GM18867 (cell line): ENCODE measurements at regions not wholly inside any gene's neighbourhood (a gene's known extent, or its start where the extent isn't known, plus 50 kb on each side); places are given as distances from the start of the nearest gene placed in this dataset.

Experiments
- ATAC-seq: cut with Tn5 transposase; IDR thresholded peaks from one replicate; pipeline ENCODE4 v1.9.1; 2021; ENCODE audit warnings: mild to moderate bottlenecking, moderate library complexity; ENCODE audit not compliant: unreplicated experiment

DNA sequence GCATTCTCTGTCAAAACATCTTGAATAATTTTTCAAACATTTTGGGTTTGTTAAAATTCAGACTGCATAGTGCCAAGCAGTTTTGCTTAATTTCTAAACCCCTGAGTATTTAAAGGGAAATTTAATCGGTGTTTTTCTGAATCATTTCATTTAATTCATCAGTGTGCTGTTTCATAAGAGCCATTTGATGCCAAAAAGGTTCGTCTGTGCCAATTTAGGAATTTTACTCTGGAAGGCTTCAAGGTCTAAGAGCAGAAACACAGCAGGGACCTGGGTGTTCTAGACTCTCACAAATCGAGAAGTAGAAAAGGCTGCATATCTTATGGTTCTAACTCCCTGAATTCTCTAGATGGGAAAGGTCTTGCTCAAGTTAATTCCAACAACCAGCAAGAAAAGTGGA is 311.9 kb upstream of the NT5C1B start:
- no peak for ATAC-seq

DNA sequence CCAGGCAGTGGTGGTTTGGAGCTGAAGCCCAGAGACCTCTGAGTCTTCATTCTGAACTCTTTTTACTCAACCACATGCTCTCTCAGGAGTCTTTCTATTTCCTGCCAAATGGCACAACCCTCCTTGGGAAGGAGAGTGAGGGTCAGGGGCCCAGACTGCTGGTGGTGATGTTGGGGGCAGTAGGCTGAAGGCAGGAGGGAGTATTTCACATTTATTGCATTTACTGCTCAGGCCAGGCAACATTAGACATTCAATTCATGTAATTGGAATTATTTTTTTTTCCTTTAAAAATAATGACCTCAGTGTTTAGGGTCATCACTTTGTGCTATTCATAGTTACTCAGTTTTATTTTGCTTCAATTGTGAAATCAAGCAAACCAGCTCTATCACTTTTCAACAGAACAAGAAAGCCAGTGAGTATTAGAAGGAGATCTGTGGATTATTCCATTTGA is 311.3 kb upstream of the NT5C1B start:
- ATAC-seq = no peak

- ATAC-seq = no peak
Measured at GRCh38 chr2:18899725-18900124, 310.4 kb upstream of the NT5C1B start.

GRCh38 chr2:18898271-18898670 is 308.9 kb upstream of the NT5C1B start:
- no peak for ATAC-seq

DNA sequence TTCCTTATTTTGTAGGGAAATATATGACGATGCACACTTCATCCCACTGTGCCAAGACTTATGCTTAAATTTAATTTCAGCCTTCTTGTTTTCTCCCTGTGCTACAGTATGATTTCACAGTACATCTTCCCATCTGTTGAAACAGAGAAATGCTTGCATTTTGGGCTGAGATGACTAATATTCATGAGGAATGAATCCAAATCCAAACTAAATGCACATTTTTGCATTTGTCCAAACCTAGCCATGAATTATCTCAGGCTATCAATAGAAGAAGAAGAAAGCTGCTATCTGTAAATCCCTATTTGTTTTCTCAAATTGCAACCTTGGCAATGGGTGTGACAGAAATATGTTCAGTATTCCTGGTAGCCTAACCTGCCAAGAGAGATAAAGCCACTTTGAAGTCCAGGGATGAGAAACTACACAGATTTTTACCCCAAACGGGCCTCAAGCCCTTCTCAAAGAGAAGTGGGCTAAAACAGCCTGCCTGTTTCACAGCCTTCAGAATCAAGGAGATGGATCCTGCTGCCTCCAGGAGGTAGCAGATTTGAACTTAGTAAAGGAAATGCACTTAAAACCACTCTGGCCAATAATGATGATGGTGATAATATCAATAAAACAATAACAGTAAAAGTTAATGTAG is 306.9 kb upstream of the NT5C1B start:
- ATAC-seq = no peak

DNA sequence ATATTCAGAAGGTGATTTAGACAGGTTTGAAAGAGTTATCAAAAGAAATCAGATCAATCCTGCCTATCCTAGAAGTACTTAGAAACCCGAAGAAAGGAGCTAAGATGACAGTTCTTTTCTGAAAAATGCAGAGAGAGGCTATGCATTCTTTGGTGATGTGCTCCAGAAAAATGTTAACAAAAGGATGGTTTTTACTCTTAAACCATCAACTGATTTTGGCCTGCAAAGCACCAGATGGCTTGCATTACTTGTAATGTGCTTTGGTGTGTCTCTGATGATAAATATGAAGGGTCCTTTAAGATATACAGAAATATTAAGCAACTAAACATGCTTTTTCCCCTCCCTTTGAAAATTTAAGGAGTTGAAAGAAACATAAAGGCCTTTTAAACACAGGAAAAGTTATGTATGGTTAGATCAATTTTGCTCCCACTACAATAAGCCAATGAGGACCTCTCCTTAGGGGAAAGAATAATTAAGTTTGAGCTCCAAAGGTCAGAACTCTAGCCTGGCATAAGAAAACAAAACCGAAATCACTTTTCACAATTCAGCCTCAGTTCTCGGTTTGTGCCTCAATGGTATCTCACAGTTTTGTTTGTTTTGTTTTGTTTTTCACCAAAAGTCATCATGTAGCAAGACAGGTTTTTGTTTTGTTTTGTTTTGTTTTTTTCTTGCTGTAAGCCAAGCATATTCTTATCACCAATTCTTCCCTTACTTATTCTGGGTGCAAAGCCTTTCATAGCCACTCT is 302.4 kb upstream of the NT5C1B start:
- peak; percentile 80 for ATAC-seq

- no peak for ATAC-seq
Measured at GRCh38 chr2:18889565-18890332, 300.4 kb upstream of the NT5C1B start.

DNA sequence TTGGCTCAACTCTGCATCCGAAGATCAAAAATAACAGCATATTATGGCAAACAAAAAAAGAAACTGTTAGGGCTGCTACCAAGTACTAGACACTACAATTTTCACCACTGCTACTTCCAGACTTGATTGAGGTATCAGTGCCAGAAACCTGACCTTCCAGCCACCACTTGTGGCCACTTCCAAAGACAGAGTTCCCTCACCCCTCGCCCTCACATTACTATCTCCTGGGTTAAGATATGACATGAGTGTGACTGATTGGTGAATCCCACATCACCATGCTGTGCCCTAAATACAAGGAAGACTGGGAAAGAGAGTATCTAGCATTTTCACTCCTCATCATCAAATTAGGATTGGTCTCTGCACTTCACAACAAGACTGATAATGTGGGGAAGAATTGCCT is 296.1 kb upstream of the NT5C1B start:
- ATAC-seq = no peak

DNA sequence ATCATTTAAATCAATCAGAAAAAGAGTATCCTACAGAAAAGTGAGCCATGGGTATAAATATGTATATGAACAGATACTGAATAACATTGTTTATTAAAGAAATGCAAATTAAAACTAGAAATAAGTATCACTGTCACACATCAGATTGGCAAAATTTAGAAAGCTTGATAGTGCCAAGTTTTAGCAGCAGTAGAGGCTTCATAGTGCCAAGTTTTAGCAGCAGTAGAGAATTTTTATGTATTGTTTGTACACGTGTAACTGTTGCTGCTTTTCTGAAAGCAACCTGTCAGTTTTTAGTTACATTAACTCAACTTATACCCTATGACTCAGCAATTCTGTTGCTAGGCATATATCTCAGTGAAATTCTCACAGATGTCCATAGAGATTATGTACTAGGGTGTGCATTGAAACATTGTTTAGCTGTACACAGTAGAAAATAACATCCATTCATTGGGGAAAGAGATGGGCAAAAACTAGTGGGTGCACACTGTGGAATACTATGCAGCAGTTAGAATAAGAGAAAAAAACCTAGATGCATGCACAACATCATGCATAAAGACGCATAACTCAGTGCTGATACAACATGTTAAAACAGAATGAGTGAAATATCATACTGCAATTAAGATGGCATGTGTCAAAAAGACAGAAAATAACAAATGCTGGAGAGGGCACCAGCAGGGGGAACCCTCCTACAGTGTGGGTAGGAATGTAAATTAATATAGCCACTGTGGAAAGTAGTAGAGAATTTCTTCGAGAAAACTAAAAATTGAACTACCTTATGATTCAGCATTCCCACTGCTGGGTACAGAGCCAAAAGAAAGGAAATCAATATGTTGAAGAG is 294.5 kb upstream of the NT5C1B start:
- ATAC-seq = peak; percentile 52

DNA sequence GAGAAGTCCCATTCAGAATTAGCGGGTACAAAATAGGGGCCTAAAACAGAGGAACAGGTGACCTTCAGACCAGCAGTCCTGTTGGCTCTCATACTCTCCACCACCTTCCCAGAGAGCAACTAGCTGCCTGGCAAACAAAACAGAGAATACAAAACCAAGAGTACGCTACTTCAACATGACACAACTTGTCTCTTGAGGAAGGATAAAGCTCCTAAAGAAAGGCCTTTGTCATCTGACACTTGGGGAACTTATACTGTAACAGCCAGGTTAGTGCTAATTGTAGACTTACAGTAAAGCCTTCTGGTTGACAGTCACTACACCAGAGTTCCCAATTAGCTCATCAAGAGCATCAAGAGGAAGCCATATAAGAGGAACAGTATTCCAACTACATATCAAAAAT is 282.1 kb upstream of the NT5C1B start:
- ATAC-seq = no peak

DNA sequence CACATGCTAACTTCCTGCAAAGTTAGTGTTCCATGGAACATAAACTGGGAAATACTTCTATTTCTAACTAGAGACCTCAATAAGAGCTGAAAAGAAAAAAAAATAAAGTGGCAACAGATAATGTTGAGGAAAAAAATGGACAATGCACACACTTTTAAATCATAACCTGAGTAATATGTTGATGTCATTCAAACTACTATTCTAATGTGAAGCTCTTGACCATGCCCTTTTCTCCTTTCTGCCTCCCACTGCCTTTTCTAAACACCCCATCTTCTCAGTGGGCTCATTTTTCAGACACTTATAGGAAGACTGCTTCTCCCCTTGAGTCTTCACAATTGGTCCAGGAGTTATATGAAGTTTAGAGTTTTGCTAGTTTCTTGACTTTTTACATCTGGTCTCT is 280.9 kb upstream of the NT5C1B start:
- ATAC-seq = no peak

- ATAC-seq = no peak
Measured at GRCh38 chr2:18861951-18862350, 272.6 kb upstream of the NT5C1B start.

DNA sequence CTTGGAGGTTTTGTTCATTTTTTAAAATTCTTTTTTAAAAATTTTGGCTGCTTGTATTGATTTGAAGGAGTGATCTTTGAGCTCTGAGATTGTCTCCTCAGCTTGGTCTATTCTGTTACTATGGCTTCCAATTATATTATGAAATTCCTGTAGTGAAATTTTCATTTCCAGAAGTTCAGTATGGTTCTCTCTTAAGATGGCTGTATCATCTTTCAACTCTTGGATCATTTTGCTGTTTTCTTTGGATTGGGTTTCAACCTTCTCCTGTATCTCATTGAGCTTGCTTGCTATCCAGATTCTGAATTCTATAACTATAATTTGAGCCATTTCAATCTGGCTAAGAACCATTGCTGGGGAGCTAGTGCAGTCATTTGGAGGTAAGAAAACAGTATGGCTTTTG is 270.8 kb upstream of the NT5C1B start:
- no peak for ATAC-seq

DNA sequence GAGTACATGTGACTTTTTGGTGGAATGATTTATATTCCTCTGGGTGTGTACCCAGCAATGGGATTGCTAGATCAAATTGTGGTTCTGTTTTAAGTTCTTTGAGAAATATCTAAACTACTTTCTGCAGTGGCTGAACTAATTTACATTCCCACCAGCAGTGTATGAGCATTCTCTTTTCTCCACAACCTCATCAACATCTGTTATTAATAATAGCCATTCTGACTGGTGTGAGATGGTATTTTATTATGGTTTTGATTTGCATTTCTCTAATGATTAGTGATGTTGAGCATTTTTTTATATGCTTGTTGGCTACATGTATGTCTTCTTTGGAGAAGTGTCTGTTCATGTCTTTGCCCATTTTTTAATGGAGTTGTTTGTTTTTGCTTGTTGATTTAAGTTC is 267.4 kb upstream of the NT5C1B start:
- no peak for ATAC-seq

DNA sequence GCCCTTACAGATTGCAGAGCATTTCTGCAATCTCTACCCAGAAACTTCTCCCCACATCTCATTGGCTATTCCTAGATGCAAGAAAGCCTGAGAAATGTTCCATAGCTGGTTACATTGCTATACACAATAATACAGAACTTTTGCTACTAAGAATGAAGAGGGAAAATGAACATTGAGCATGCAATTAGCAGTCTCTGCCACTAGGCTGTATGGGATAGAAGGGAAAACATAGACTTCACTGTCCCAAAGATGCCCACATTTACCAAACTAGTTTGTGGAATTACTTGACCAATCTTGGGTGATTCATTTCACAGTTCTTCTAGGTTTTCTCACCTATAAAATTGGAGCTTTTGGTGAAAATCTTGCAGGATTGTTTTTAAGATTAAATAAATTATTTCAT is 265.7 kb upstream of the NT5C1B start:
- ATAC-seq = peak; percentile 21

- peak; percentile 96 for ATAC-seq
Measured at GRCh38 chr2:18849841-18850578, 260.6 kb upstream of the NT5C1B start.

DNA sequence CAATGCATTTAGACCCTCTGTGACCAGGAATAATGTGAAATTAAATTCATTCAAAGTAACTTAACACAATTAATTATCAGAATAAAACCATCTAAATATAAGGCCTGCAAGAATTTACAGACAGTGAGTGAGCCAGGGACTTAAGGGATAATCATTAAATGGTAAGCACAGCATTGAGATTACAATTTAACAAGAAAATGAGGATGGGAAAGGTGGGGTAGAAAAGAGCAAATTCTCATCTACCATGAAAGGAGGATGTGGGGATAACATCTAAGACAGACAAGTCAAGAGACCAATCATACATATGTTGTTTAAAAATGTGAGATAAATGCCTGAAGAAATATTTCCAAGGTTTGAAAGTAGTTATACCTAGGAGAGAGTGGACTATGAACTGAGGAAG is 259.3 kb upstream of the NT5C1B start:
- no peak for ATAC-seq

GRCh38 chr2:18845854-18846445 is 256.6 kb upstream of the NT5C1B start:
- ATAC-seq = no peak

- no peak for ATAC-seq
Measured at GRCh38 chr2:18842836-18843235, 253.5 kb upstream of the NT5C1B start.
